K562 (cell line): ENCODE measurements at regions not wholly inside any gene's neighbourhood (a gene's known extent, or its start where the extent isn't known, plus 50 kb on each side); places are given as distances from the start of the nearest gene placed in this dataset.

ENCODE experiments used
- ATAC-seq: fragments of 200-7000 bp; cut with Tn5 transposase; 3 replicates; pipeline ENCODE4 v1.9.1; 2020; ENCODE audit warnings: moderate library complexity
- BruUV-seq: library from RNA; stranded (reverse); fragments of 400-500 nt; replicated peaks from 2 replicates; lab custom pipeline; 2021; lab: Mats Ljungman, UMichigan
- CTCF ChIA-PET: fragments of 300-600 bp; formaldehyde crosslinking; extraction: SDS; loops from one replicate; lab custom pipeline; 2021; ENCODE audit warnings: low intra/inter-chr PET ratio; lab: Yijun Ruan, JAX
- POLR2A ChIA-PET: fragments of 300-600, 350-650 bp; sonication (Branson Sonifier 250); formaldehyde crosslinking; extraction: SDS; loops from one replicate; lab custom pipeline; 2021; ENCODE audit warnings: antibody characterized with exemption, inconsistent platforms; lab: Yijun Ruan, JAX
- DNase-seq, 4 experiments: peaks; one replicate each; pipeline versions ENCODE4 v3.0.0 to v3.0.0-alpha.2; 2011 to 2018; ENCODE audit warnings: low spot score in 3 of 4, mixed read lengths in 3 of 4; ENCODE audit errors: extremely low read depth in 1 of 4
- FAIRE-seq: peaks from 2 replicates; lab custom pipeline; 2011; peaks lifted over from hg19 to GRCh38; lab: Jason Lieb, UNC
- H2AFZ ChIP-seq: 2 replicates; pipeline ENCODE4 v1.6.0; 2011; ENCODE audit warnings: low read depth, low read length, control low read depth, inconsistent platforms
- H3K27ac ChIP-seq: fragments of 200-600 bp; 3 replicates; pipeline ENCODE4 v1.8.0; 2011; ENCODE audit warnings: low read depth, mild to moderate bottlenecking, control low read depth, inconsistent platforms, low read length, moderate library complexity, mixed read lengths; ENCODE audit errors: extremely low read depth
- H3K27me3 ChIP-seq, 2 experiments: fragments of 300-600 bp in 1 of 2; 2 replicates in 1 of 2; 3 replicates in 1 of 2; pipeline versions ENCODE4 v1.6.0 to v1.8.0; 2011; ENCODE audit warnings: inconsistent platforms in 2 of 2, low read length in 2 of 2, mild to moderate bottlenecking in 1 of 2, mixed read lengths in 1 of 2, moderate library complexity in 1 of 2; ENCODE audit not compliant: control insufficient read depth in 2 of 2, insufficient read depth in 2 of 2
- H3K36me3 ChIP-seq: fragments of 300-600 bp; 3 replicates; pipeline ENCODE4 v1.8.0; 2011; ENCODE audit warnings: mild to moderate bottlenecking, low read length, inconsistent platforms; ENCODE audit not compliant: control insufficient read depth, insufficient read depth
- H3K4me1 ChIP-seq, 2 experiments: fragments of 200-600 bp in 1 of 2; replicated peaks in 1 of 2; 2 replicates in 1 of 2; 3 replicates in 1 of 2; pipeline versions ENCODE4 v1.5.1 to v1.8.0; 2011; ENCODE audit warnings: inconsistent platforms in 2 of 2, low read length in 2 of 2, mild to moderate bottlenecking in 1 of 2, mixed read lengths in 1 of 2, moderate library complexity in 1 of 2; ENCODE audit not compliant: control insufficient read depth in 2 of 2, insufficient read depth in 2 of 2
- H3K4me2 ChIP-seq: 2 replicates; pipeline ENCODE4 v1.6.1; 2011; ENCODE audit warnings: low read length, control low read depth, inconsistent platforms, mixed read lengths; ENCODE audit not compliant: insufficient read depth
- H3K4me3 ChIP-seq: fragments of 200-600 bp; sonication (generic), shearing (Covaris generic); 2 replicates; pipeline ENCODE4 v1.5.1; 2016; ENCODE audit warnings: control low read depth, inconsistent platforms
- H3K79me2 ChIP-seq: fragments of 200-600 bp; 3 replicates; pipeline ENCODE4 v1.8.0; 2011; ENCODE audit warnings: low read length, inconsistent platforms; ENCODE audit not compliant: control insufficient read depth, insufficient read depth
- H3K9ac ChIP-seq, 2 experiments: 2 replicates each; pipeline versions ENCODE4 v1.6.0 to v1.6.1; 2011; ENCODE audit warnings: low read depth in 2 of 2, low read length in 2 of 2, control low read depth in 1 of 2, inconsistent platforms in 1 of 2, mild to moderate bottlenecking in 1 of 2, mixed read lengths in 1 of 2; ENCODE audit not compliant: insufficient read depth in 1 of 2
- H3K9me1 ChIP-seq: one replicate; pipeline ENCODE4 v1.6.0; 2011; ENCODE audit warnings: inconsistent platforms, mild to moderate bottlenecking, low read length, moderate library complexity; ENCODE audit not compliant: control insufficient read depth, insufficient read depth
- H3K9me3 ChIP-seq: replicated peaks from 2 replicates; pipeline ENCODE4 v1.5.1; 2011; ENCODE audit warnings: low read depth, low read length, inconsistent platforms; ENCODE audit not compliant: control insufficient read depth, insufficient read depth
- H4K20me1 ChIP-seq: replicated peaks from 2 replicates; pipeline ENCODE4 v1.6.1; 2011; ENCODE audit warnings: low read length, inconsistent platforms, mixed read lengths; ENCODE audit not compliant: control insufficient read depth, insufficient read depth
- FOSL1 ChIP-seq: fragments of 200-800 bp; sonication (Bioruptor generic); conservative IDR thresholded peaks from 2 replicates; pipeline ENCODE4 v1.6.1; 2016; ENCODE audit warnings: missing genetic modification characterization, missing compliant biosample characterization
- HNRNPH1 ChIP-seq: fragments of 200-400 bp; formaldehyde crosslinking; optimal IDR thresholded peaks from 2 replicates; pipeline ENCODE3; 2017; ENCODE audit warnings: low read depth, mild to moderate bottlenecking, low read length, moderate library complexity
- KLF1 ChIP-seq: fragments of 450-650 bp; IDR thresholded peaks from 2 replicates; pipeline ENCODE4 v1.6.1; 2016; ENCODE audit warnings: missing genetic modification characterization, missing compliant biosample characterization
- MAFG ChIP-seq: fragments of 450-650 bp; conservative IDR thresholded peaks from 2 replicates; pipeline ENCODE4 v1.6.1; 2016; ENCODE audit warnings: missing genetic modification characterization, missing compliant biosample characterization
- MAFK ChIP-seq: IDR thresholded peaks from 2 replicates; pipeline ENCODE4 v1.6.1; 2011; ENCODE audit warnings: low read length, improper control_type of control experiment
- NR1H2 ChIP-seq: sonication (generic); formaldehyde crosslinking; IDR thresholded peaks from 2 replicates; pipeline ENCODE4 v1.4.0; 2020; ENCODE audit warnings: mild to moderate bottlenecking, missing genetic modification reagents
- PHB2 ChIP-seq: fragments of 450-650 bp; IDR thresholded peaks from 2 replicates; pipeline ENCODE4 v1.6.1; 2017; ENCODE audit warnings: low read depth
- RBM17 ChIP-seq: fragments of 200-400 bp; formaldehyde crosslinking; IDR thresholded peaks from 2 replicates; pipeline ENCODE4 v1.6.1; 2017; ENCODE audit warnings: low read depth, mild to moderate bottlenecking, low read length, borderline replicate concordance
- SMARCA4 ChIP-seq: fragments of 450-650 bp; IDR thresholded peaks from 2 replicates; pipeline ENCODE4 v1.6.1; 2016
- TCF7L2 ChIP-seq: fragments of 150-350 bp; IDR thresholded peaks from 2 replicates; pipeline ENCODE4 v1.6.1; 2016; ENCODE audit warnings: low read depth, mild to moderate bottlenecking, low read length, moderate library complexity
- ZC3H11A ChIP-seq: IDR thresholded peaks from 2 replicates; pipeline ENCODE4 v1.6.1; 2012; ENCODE audit warnings: low read depth, low read length, improper control_type of control experiment
- WGBS: fragments of 100-300 bp; shearing (Covaris generic); methylation state at CpG from one replicate; pipeline ENCODE4 v1.1.6; 2016; ENCODE audit warnings: low coverage, mixed read lengths; ENCODE audit not compliant: insufficient coverage; ENCODE audit errors: missing lambda C conversion rate; 5-methylcytosine and 5-hydroxymethylcytosine counted together
- in situ Hi-C: fragments of 300-500 bp; cut with MboI; formaldehyde crosslinking; loops from 4 replicates; pipeline ENCODE4 v1.15.0; 2018; ENCODE audit warnings: inconsistent platforms, mixed read lengths
- intact Hi-C: fragments of 100-400 bp; cut with micrococcal nuclease; formaldehyde crosslinking; loops from 2 replicates; pipeline ENCODE4 v1.14.2; 2022
- TF ChIP-seq, protein P1 (sequence below): sonication (generic); formaldehyde crosslinking; IDR thresholded peaks from 2 replicates; pipeline ENCODE4 v1.4.0; 2020; ENCODE audit warnings: mild to moderate bottlenecking, missing genetic modification reagents

DNA sequence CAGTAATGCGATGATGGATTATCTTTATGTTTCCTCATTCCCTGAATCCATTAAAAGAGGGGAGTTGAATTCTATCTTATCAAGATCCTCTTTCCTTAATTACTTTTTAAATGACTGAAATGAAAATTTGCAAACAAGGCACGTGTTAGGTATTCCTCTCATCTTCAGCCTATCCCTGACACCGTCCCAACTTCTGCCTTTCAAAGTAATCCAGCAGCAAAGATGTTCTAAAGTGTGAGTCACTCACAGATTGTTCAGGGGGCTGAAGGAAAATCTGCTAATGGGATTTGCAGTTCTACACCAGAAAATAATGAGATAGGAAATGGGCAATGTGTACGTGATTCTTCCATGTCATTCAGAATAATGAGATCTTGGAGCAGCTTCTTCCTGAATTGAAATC lies 403.0 kb downstream of the ARHGEF28 start (continued):
- TF ChIP-seq, protein P1, sequence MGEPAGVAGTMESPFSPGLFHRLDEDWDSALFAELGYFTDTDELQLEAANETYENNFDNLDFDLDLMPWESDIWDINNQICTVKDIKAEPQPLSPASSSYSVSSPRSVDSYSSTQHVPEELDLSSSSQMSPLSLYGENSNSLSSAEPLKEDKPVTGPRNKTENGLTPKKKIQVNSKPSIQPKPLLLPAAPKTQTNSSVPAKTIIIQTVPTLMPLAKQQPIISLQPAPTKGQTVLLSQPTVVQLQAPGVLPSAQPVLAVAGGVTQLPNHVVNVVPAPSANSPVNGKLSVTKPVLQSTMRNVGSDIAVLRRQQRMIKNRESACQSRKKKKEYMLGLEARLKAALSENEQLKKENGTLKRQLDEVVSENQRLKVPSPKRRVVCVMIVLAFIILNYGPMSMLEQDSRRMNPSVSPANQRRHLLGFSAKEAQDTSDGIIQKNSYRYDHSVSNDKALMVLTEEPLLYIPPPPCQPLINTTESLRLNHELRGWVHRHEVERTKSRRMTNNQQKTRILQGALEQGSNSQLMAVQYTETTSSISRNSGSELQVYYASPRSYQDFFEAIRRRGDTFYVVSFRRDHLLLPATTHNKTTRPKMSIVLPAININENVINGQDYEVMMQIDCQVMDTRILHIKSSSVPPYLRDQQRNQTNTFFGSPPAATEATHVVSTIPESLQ (CRISPR knock-in tag) = no peak
- TF ChIP-seq ZC3H11A = no peak
- no peak for TF ChIP-seq SMARCA4
- TF ChIP-seq MAFK = no peak
- TF ChIP-seq RBM17 = no peak
- TF ChIP-seq HNRNPH1 = no peak
- no peak for TF ChIP-seq KLF1
- TF ChIP-seq, all 486 proteins: peak for 0

DNA sequence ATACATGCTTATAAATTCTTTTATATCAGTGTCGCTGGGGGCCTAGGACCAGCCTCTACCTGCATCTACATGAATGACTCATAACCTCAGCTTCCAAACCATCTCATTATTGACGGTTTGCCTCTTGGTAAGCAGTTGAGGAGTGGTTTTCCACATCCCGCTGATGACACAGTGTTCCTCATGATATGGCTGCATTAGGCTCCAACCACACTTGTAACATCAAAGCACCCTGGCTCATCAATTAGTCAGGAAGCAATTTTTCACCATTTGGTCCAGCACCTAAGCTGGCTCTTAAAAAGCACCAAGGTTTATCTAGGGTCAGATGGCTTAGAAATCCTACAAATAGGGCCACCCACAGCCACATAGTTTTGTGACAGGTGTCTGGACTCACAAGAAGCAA lies 402.4 kb downstream of the ARHGEF28 start:
- in situ Hi-C loops = loop anchor here (25.0 kb wide), 1 partner anchor 609 kb away; the partner anchor contains the start of gene ENC1
- BruUV-seq = no TSS peak
- no peak for FAIRE-seq
- Histone ChIP-seq H2AFZ (no peak overlapping the region), H3K4me1 (no peaks in the 10 kb centered on the region), H3K36me3 (no peaks in the 10 kb centered on the region), H3K9ac (no peak overlapping the region), H3K4me2 (no peak overlapping the region), H3K4me3 (no peak overlapping the region), H3K27ac (no peak overlapping the region), H3K27me3 (no peaks in the 10 kb centered on the region), H4K20me1 (no peaks in the 10 kb centered on the region), H3K9me1 (no peaks in the 10 kb centered on the region), H3K79me2 (no peaks in the 10 kb centered on the region), H3K9me3 (no peaks in the 10 kb centered on the region)
- ChIA-PET POLR2A (no interaction called here), CTCF (no interaction called here)
- 0% methylated on average over 3 of the region's 3 CpGs for WGBS
- DNase-seq = no peak
- intact Hi-C loops = no loop called here
- no peak for ATAC-seq
- no peak for TF ChIP-seq TCF7L2
- no peak for TF ChIP-seq FOSL1
- TF ChIP-seq MAFG (tag) = no peak
- no peak for TF ChIP-seq NR1H2 (CRISPR knock-in tag)
- no peak for TF ChIP-seq PHB2
